ENCODE measurements at regions not wholly inside any gene's neighbourhood (a gene's known extent, or its start where the extent isn't known, plus 50 kb on each side); places are given as distances from the start of the nearest gene placed in this dataset.

GRCh38 chr4:188262464-188262863 is 123.2 kb downstream of the TRIML1 start:
- no peak for TF ChIP-seq CTCF (IDR thresholded peaks at IDR 0.05; ENCODE audit: insufficient read depth, low read length)
- no peak for DNase-seq (ENCODE audit: low read depth)
- H3K4me3 ChIP-seq (ENCODE audit: low read depth, low read length): no peak overlapping the region

- no peak overlapping the region for H3K4me3 ChIP-seq (ENCODE audit: low read depth, low read length)
- TF ChIP-seq CTCF (IDR thresholded peaks at IDR 0.05; ENCODE audit: insufficient read depth, low read length): no peak
- no peak for DNase-seq (ENCODE audit: low read depth)
Observed at GRCh38 chr4:188263321-188263720, 124.1 kb downstream of the TRIML1 start.

- no peak for TF ChIP-seq CTCF (IDR thresholded peaks at IDR 0.05; ENCODE audit: insufficient read depth, low read length)
- H3K4me3 ChIP-seq (ENCODE audit: low read depth, low read length): no peak overlapping the region
- DNase-seq (ENCODE audit: low read depth): no peak
Observed at GRCh38 chr4:188266386-188266785, 127.1 kb downstream of the TRIML1 start.

GRCh38 chr4:188268131-188268908 is 129.1 kb downstream of the TRIML1 start:
- no peak for DNase-seq (ENCODE audit: low read depth)
- H3K4me3 ChIP-seq (ENCODE audit: low read depth, low read length): no peak overlapping the region
- TF ChIP-seq CTCF (IDR thresholded peaks at IDR 0.05; ENCODE audit: insufficient read depth, low read length): no peak

GRCh38 chr4:188270273-188271069 is 131.2 kb downstream of the TRIML1 start:
- DNase-seq (ENCODE audit: low read depth): no peak
- TF ChIP-seq CTCF (IDR thresholded peaks at IDR 0.05; ENCODE audit: insufficient read depth, low read length): no peak
- H3K4me3 ChIP-seq (ENCODE audit: low read depth, low read length): no peak overlapping the region

GRCh38 chr4:188275686-188276085 is 136.4 kb downstream of the TRIML1 start:
- no peak overlapping the region for H3K4me3 ChIP-seq (ENCODE audit: low read depth, low read length)
- no peak for DNase-seq (ENCODE audit: low read depth)
- TF ChIP-seq CTCF (IDR thresholded peaks at IDR 0.05; ENCODE audit: insufficient read depth, low read length): no peak
